ENCODE measurements at regions not wholly inside any gene's neighbourhood (a gene's known extent, or its start where the extent isn't known, plus 50 kb on each side); places are given as distances from the start of the nearest gene placed in this dataset.
"Not testable (repeated sequence)": the region's sequence is repeated elsewhere in the genome, so short reads cannot be mapped to it uniquely, and the experiment has no call there.

- DNase-seq: not testable (repeated sequence)
Measured at GRCh38 chr7:113593455-113593854, 325.4 kb downstream of the PPP1R3A start.

GRCh38 chr7:113592924-113593323 lies 325.9 kb downstream of the PPP1R3A start:
- DNase-seq: not testable (repeated sequence)

- no peak for DNase-seq
Measured at GRCh38 chr7:113582471-113582870, 336.3 kb downstream of the PPP1R3A start.

- DNase-seq: not testable (repeated sequence)
Measured at GRCh38 chr7:113563257-113563656, 355.6 kb downstream of the PPP1R3A start.

- no peak for DNase-seq
Measured at GRCh38 chr7:113562801-113563200, 356.0 kb downstream of the PPP1R3A start.

GRCh38 chr7:113562242-113562641 lies 356.6 kb downstream of the PPP1R3A start:
- DNase-seq: no peak

GRCh38 chr7:113561446-113561845 lies 357.4 kb downstream of the PPP1R3A start:
- DNase-seq: no peak

GRCh38 chr7:113550966-113551365 lies 367.8 kb downstream of the PPP1R3A start:
- DNase-seq: no peak

GRCh38 chr7:113548561-113548960 lies 370.2 kb downstream of the PPP1R3A start:
- DNase-seq: no peak

- DNase-seq: no peak
Measured at GRCh38 chr7:113548137-113548536, 370.7 kb downstream of the PPP1R3A start.

GRCh38 chr7:113521468-113521867 lies 397.3 kb downstream of the PPP1R3A start:
- DNase-seq: no peak

- no peak for DNase-seq
Measured at GRCh38 chr7:113519472-113519871, 399.3 kb downstream of the PPP1R3A start.

- no peak for DNase-seq
Measured at GRCh38 chr7:113504691-113505090, 386.3 kb upstream of the SMIM30 start.

GRCh38 chr7:113504142-113504541 lies 385.8 kb upstream of the SMIM30 start:
- no peak for DNase-seq

GRCh38 chr7:113496586-113496985 lies 378.2 kb upstream of the SMIM30 start:
- DNase-seq: not testable (repeated sequence)

GRCh38 chr7:113494797-113495566 lies 376.6 kb upstream of the SMIM30 start:
- DNase-seq: not testable (repeated sequence)

- no peak for DNase-seq
Measured at GRCh38 chr7:113491305-113491704, 373.0 kb upstream of the SMIM30 start.

- DNase-seq: peak in 1 of 14 donors; percentile 1
Measured at GRCh38 chr7:113487925-113488731, 369.8 kb upstream of the SMIM30 start.

- DNase-seq: no peak
Measured at GRCh38 chr7:113486548-113486947, 368.2 kb upstream of the SMIM30 start.

- DNase-seq: no peak
Measured at GRCh38 chr7:113483657-113484056, 365.3 kb upstream of the SMIM30 start.

- no peak for DNase-seq
Measured at GRCh38 chr7:113480537-113480936, 362.2 kb upstream of the SMIM30 start.

- DNase-seq: no peak
Measured at GRCh38 chr7:113464096-113464855, 345.9 kb upstream of the SMIM30 start.

- DNase-seq: no peak
Measured at GRCh38 chr7:113460067-113460466, 341.7 kb upstream of the SMIM30 start.
